Panc1 (cell line): ENCODE measurements at regions not wholly inside any gene's neighbourhood (a gene's known extent, or its start where the extent isn't known, plus 50 kb on each side); places are given as distances from the start of the nearest gene placed in this dataset.

ENCODE experiments used
- ATAC-seq: fragments of 200-7000 bp; cut with Tn5 transposase; 2 replicates; pipeline ENCODE4 v1.9.1; 2020; ENCODE audit warnings: mild to moderate bottlenecking, moderate library complexity
- BruUV-seq: library from RNA; stranded (reverse); fragments of 400-500 nt; replicated peaks from 2 replicates; lab custom pipeline; 2021; lab: Mats Ljungman, UMichigan
- CTCF ChIA-PET: fragments of 300-600 bp; sonication (Branson Sonifier 250); formaldehyde crosslinking; loops from one replicate; lab custom pipeline; 2022; ENCODE audit warnings: antibody characterized with exemption; lab: Charles Lee
- POLR2A ChIA-PET: fragments of 300-600 bp; sonication (Branson Sonifier 250); formaldehyde crosslinking; loops from one replicate; lab custom pipeline; 2022; ENCODE audit warnings: antibody characterized with exemption; lab: Charles Lee
- DNase-seq: peaks from one replicate; pipeline ENCODE4 v3.0.0-alpha.2; 2010; ENCODE audit warnings: low read depth, low spot score
- H3K27ac ChIP-seq: 2 replicates; pipeline ENCODE4 v1.5.1; 2011; ENCODE audit warnings: mild to moderate bottlenecking, low read length, inconsistent platforms
- H3K27me3 ChIP-seq: fragments of 200-500 bp; sonication (Bioruptor generic); 2 replicates; pipeline ENCODE4 v1.6.0; 2014; ENCODE audit warnings: low read length, inconsistent platforms; ENCODE audit not compliant: control insufficient read depth, insufficient read depth
- H3K36me3 ChIP-seq: fragments of 200-500 bp; sonication (Bioruptor generic); 2 replicates; pipeline ENCODE4 v1.5.1; 2014; ENCODE audit warnings: inconsistent platforms, mild to moderate bottlenecking, low read length, moderate library complexity; ENCODE audit not compliant: control insufficient read depth, insufficient read depth
- H3K4me1 ChIP-seq: 2 replicates; pipeline ENCODE4 v1.5.1; 2011; ENCODE audit warnings: inconsistent platforms, mild to moderate bottlenecking, low read length, moderate library complexity; ENCODE audit not compliant: control insufficient read depth, insufficient read depth
- H3K4me3 ChIP-seq, 2 experiments: 2 replicates each; pipeline ENCODE4 v1.5.1; 2011 to 2012; ENCODE audit warnings: low read depth in 2 of 2, low read length in 2 of 2, mild to moderate bottlenecking in 2 of 2, inconsistent platforms in 1 of 2, moderate library complexity in 1 of 2
- H3K9me3 ChIP-seq: fragments of 200-500 bp; sonication (Bioruptor generic); 2 replicates; pipeline ENCODE4 v1.5.1; 2014; ENCODE audit warnings: low read depth, mild to moderate bottlenecking, inconsistent platforms, low read length, moderate library complexity; ENCODE audit not compliant: control insufficient read depth, insufficient read depth
- CTCF ChIP-seq: fragments of 450-650 bp; IDR thresholded peaks from 2 replicates; pipeline ENCODE4 v1.5.1; 2017; ENCODE audit warnings: mild to moderate bottlenecking
- POLR2AphosphoS5 ChIP-seq: IDR thresholded peaks from 2 replicates; pipeline ENCODE4 v1.6.1; 2012; ENCODE audit warnings: mild to moderate bottlenecking, low read depth, low read length, moderate library complexity
- REST ChIP-seq, 2 experiments: IDR thresholded peaks; 2 replicates each; pipeline ENCODE4 v1.6.1; 2011 to 2012; ENCODE audit warnings: low read depth in 2 of 2, control low read depth in 1 of 2, low read length in 1 of 2, mild to moderate bottlenecking in 1 of 2, moderate library complexity in 1 of 2; ENCODE audit not compliant: insufficient read depth in 1 of 2
- SIN3A ChIP-seq: IDR thresholded peaks from 2 replicates; pipeline ENCODE4 v1.6.1; 2012; ENCODE audit warnings: low read depth, mild to moderate bottlenecking, low read length, moderate library complexity, borderline replicate concordance; ENCODE audit not compliant: insufficient read depth
- TCF7L2 ChIP-seq: IDR thresholded peaks from 2 replicates; pipeline ENCODE4 v1.6.1; 2011; ENCODE audit warnings: mild to moderate bottlenecking, low read depth, low read length, inconsistent platforms
- in situ Hi-C: cut with HindIII; loops from 2 replicates; pipeline ENCODE4 v1.10.0; 2016; ENCODE audit warnings: low sequenced_read_pairs, low pct_unique_long_range_greater_than_20kb
- intact Hi-C: fragments of 100-400 bp; cut with micrococcal nuclease; formaldehyde crosslinking; loops from one replicate; pipeline ENCODE4 v1.10.0; 2022; ENCODE audit not compliant: unreplicated experiment

GRCh38 chr13:52905701-52906100, 57.3 kb upstream of the PCDH8 start:
- in situ Hi-C loops (no loop called here), intact Hi-C loops (no loop called here)
- H3K27me3 ChIP-seq, result no peaks in the 10 kb centered on the region; the same call in none of the 2 replicates
- BruUV-seq, result no TSS peak
- ChIA-PET CTCF (no interaction called here), POLR2A (no interaction called here)
- no peaks in the 10 kb centered on the region for H3K9me3 ChIP-seq
- H3K4me3 ChIP-seq, result no peak overlapping the region
- H3K27ac ChIP-seq, result no peak overlapping the region
- DNase-seq, result no peak
- no peak for TF ChIP-seq TCF7L2
- no peak for TF ChIP-seq SIN3A
- TF ChIP-seq REST (IDR thresholded peaks at IDR 0.05; ENCODE audit: insufficient read depth in 1 of 2, low read depth in 2 of 2, low read length in 1 of 2), result no peak
- TF ChIP-seq CTCF, result no peak
- TF ChIP-seq POLR2AphosphoS5, result no peak
- H3K4me1 ChIP-seq, result no peaks in the 10 kb centered on the region
- no peaks in the 10 kb centered on the region for H3K36me3 ChIP-seq
- ATAC-seq, result no peak

- no peak for ATAC-seq
- in situ Hi-C loops, result no loop called here
- Histone ChIP-seq H3K4me3 (no peak overlapping the region), H3K27me3 (no peaks in the 10 kb centered on the region; the same call in 1 of the 2 replicates), H3K4me1 (no peaks in the 10 kb centered on the region), H3K27ac (no peak overlapping the region), H3K9me3 (no peaks in the 10 kb centered on the region), H3K36me3 (no peaks in the 10 kb centered on the region)
- TF ChIP-seq POLR2AphosphoS5 (no peak), SIN3A (no peak), TCF7L2 (no peak), REST (IDR thresholded peaks at IDR 0.05; ENCODE audit: insufficient read depth in 1 of 2, low read depth in 2 of 2, low read length in 1 of 2) (no peak), CTCF (no peak)
- POLR2A ChIA-PET, result no interaction called here
- intact Hi-C loops, result no loop called here
- DNase-seq, result no peak
- CTCF ChIA-PET, result no interaction called here
- no TSS peak for BruUV-seq
These were observed 54.9 kb upstream of the PCDH8 start for GRCh38 chr13:52903320-52903719.
